ENCODE measurements at regions not wholly inside any gene's neighbourhood (a gene's known extent, or its start where the extent isn't known, plus 50 kb on each side); places are given as distances from the start of the nearest gene placed in this dataset.

DNA sequence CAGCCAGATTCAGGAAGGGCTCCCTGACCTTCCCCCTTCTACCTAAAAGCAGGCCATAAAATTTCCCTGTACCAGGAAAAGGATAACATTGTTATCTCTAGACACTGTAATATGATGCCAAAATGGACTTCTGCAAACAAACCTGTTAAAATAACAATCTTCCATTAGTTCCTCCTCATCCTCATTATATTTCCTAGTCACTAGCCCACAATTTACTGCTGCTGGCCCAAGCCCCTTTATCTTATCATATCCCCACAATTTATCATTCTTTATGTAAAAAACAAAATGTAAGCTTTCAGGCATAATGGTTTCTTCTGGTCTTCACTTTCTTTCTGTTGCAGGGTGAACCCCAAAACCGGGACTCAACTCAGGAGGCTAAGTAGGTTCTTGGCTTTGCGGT is 1132.1 kb upstream of the CNTN5 start:
- Histone ChIP-seq H3K27ac (no peak overlapping the region), H3K4me3 (no peak overlapping the region), H3K4me1 (no peaks in the 10 kb centered on the region), H3K9me3 (peaks cover 0 to 12% (median 0%) of the 10 kb centered on the region in 8 donors), H3K36me3 (no peaks in the 10 kb centered on the region), H3K27me3 (replicated peaks in 1 of 7) (no peaks in the 10 kb centered on the region)
- intact Hi-C loops (cut with DNase I; ENCODE audit: low total_unique reads) = no loop called here
- 78 to 90% (median 80%) methylated on average over 2 of the region's 2 CpGs for WGBS, 5 donors
- DNase-seq = no peak
- TF ChIP-seq POLR2A (IDR thresholded peaks at IDR 0.05) = no peak
- TF ChIP-seq POLR2AphosphoS5 (IDR thresholded peaks at IDR 0.05) = no peak
- TF ChIP-seq, protein P1, sequence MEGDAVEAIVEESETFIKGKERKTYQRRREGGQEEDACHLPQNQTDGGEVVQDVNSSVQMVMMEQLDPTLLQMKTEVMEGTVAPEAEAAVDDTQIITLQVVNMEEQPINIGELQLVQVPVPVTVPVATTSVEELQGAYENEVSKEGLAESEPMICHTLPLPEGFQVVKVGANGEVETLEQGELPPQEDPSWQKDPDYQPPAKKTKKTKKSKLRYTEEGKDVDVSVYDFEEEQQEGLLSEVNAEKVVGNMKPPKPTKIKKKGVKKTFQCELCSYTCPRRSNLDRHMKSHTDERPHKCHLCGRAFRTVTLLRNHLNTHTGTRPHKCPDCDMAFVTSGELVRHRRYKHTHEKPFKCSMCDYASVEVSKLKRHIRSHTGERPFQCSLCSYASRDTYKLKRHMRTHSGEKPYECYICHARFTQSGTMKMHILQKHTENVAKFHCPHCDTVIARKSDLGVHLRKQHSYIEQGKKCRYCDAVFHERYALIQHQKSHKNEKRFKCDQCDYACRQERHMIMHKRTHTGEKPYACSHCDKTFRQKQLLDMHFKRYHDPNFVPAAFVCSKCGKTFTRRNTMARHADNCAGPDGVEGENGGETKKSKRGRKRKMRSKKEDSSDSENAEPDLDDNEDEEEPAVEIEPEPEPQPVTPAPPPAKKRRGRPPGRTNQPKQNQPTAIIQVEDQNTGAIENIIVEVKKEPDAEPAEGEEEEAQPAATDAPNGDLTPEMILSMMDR (IDR thresholded peaks at IDR 0.05 in 8 of 11, conservative IDR thresholded peaks at IDR 0.05 in 3 of 11) = no peak

DNA sequence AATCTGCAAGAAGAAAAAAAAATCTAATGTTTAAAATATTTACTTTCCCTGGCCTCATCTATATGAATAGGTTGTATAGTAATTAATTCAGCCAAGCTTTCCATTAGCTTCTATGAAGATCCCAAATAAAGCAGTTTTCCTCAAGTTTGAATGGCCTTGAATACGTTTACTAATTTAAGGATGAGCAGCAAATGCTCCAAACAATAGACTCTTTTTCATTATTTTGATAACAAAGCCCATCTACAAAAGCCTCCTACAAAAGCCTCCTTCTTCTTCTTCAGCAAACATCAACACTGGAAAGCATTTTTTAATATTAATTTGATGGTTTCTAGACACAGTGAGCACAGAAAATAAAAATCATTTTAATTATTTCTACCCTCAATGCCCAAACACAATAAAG is 1130.3 kb upstream of the CNTN5 start:
- H3K4me1 ChIP-seq = no peaks in the 10 kb centered on the region
- H3K27me3 ChIP-seq (replicated peaks in 1 of 7) = no peaks in the 10 kb centered on the region
- H3K9me3 ChIP-seq = peaks cover 0 to 9% (median 0%) of the 10 kb centered on the region in 8 donors
- intact Hi-C loops (cut with DNase I; ENCODE audit: low total_unique reads) = no loop called here
- H3K4me3 ChIP-seq = no peak overlapping the region
- TF ChIP-seq, protein P1 (IDR thresholded peaks at IDR 0.05 in 8 of 11, conservative IDR thresholded peaks at IDR 0.05 in 3 of 11) = no peak
- TF ChIP-seq POLR2A (IDR thresholded peaks at IDR 0.05) (no peak), POLR2AphosphoS5 (IDR thresholded peaks at IDR 0.05) (no peak)
- no peaks in the 10 kb centered on the region for H3K36me3 ChIP-seq
- 58 to 80% (median 69%) methylated on average over 1 of the region's 1 CpG for WGBS, 5 donors
- no peak overlapping the region for H3K27ac ChIP-seq
- DNase-seq = no peak

DNA sequence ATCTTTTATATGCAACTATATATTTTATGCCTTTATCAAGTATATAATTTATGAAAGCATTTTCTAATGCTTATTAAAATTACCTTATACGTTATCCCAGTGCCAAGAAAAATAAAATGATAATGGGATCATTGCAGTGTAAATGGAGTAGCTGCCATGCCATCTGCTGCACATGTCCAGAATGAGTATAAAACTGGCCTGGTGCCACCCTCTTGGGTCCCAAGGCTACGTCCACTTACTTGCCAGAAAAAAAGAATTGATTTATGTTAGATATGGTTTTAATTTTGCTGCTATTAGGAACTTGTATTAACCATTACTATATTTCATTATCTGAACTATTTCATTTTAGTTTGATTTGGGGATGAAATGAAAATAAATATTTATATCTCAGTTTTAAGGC is 1127.1 kb upstream of the CNTN5 start:
- WGBS, 5 donors = 53 to 81% (median 67%) methylated on average over 2 of the region's 2 CpGs

DNA sequence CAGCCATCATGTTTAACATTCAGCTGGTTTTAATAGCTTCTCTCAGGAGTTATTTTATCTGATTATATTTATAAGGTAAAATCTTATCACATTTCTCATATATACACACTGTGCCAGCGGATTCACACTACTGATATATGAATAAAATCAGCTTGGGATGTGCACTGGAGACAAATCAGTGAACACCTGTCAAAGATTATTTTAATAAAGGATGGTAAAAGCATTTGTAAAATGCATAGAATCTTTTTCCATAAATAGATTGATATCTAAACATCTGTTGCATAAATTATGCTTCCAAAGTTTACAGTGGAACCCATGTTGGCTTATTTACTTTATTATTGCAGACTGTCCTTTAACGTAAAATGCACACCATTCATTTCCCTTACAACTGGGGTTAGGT is 1125.8 kb upstream of the CNTN5 start:
- Histone ChIP-seq H3K4me3 (no peak overlapping the region), H3K27ac (no peak overlapping the region), H3K27me3 (replicated peaks in 1 of 7) (no peaks in the 10 kb centered on the region), H3K36me3 (no peaks in the 10 kb centered on the region), H3K4me1 (no peaks in the 10 kb centered on the region), H3K9me3 (peaks cover 0 to 9% (median 0%) of the 10 kb centered on the region in 8 donors)
- WGBS, 5 donors = 75 to 84% (median 82%) methylated on average over 2 of the region's 2 CpGs
- TF ChIP-seq, protein P1 (IDR thresholded peaks at IDR 0.05 in 8 of 11, conservative IDR thresholded peaks at IDR 0.05 in 3 of 11) = no peak
- no peak for TF ChIP-seq POLR2AphosphoS5 (IDR thresholded peaks at IDR 0.05)
- TF ChIP-seq POLR2A (IDR thresholded peaks at IDR 0.05) = no peak
- no peak for DNase-seq
- intact Hi-C loops (cut with DNase I; ENCODE audit: low total_unique reads) = no loop called here

More for the DNA sequence above, 1127.1 kb upstream of the CNTN5 start:
- Histone ChIP-seq H3K36me3 (no peaks in the 10 kb centered on the region), H3K27me3 (replicated peaks in 1 of 7) (no peaks in the 10 kb centered on the region), H3K4me3 (no peak overlapping the region), H3K27ac (no peak overlapping the region), H3K4me1 (no peaks in the 10 kb centered on the region), H3K9me3 (peaks cover 0 to 9% (median 0%) of the 10 kb centered on the region in 8 donors)
- DNase-seq = no peak
- no peak for TF ChIP-seq POLR2A (IDR thresholded peaks at IDR 0.05)
- TF ChIP-seq, protein P1 (IDR thresholded peaks at IDR 0.05 in 8 of 11, conservative IDR thresholded peaks at IDR 0.05 in 3 of 11) = no peak
- TF ChIP-seq POLR2AphosphoS5 (IDR thresholded peaks at IDR 0.05) = no peak
- intact Hi-C loops (cut with DNase I; ENCODE audit: low total_unique reads) = no loop called here
